Trophoblast cell (in vitro differentiated cells and primary cell): ENCODE measurements at regions not wholly inside any gene's neighbourhood (a gene's known extent, or its start where the extent isn't known, plus 50 kb on each side); places are given as distances from the start of the nearest gene placed in this dataset.

Source experiments
- DNase-seq, 2 donors: peaks; one replicate each; pipeline ENCODE4 v3.0.0-alpha.2; 2016
- H2AFZ ChIP-seq: 2 replicates; pipeline ENCODE4 v1.6.1; 2013; ENCODE audit warnings: low read length, moderate library complexity, mild to moderate bottlenecking; ENCODE audit not compliant: insufficient read depth, poor library complexity
- H2AK5ac ChIP-seq: 2 replicates; pipeline ENCODE4 v1.6.1; 2013; ENCODE audit warnings: mild to moderate bottlenecking, low read length
- H2BK120ac ChIP-seq: 2 replicates; pipeline ENCODE4 v1.6.1; 2013; ENCODE audit warnings: low read length, mild to moderate bottlenecking, moderate library complexity; ENCODE audit not compliant: insufficient read depth, poor library complexity
- H2BK12ac ChIP-seq: 2 replicates; pipeline ENCODE4 v1.6.1; 2013; ENCODE audit warnings: mild to moderate bottlenecking, low read length, moderate library complexity
- H2BK5ac ChIP-seq: 2 replicates; pipeline ENCODE4 v1.6.1; 2013; ENCODE audit warnings: low read length, low read depth, moderate library complexity, mild to moderate bottlenecking; ENCODE audit not compliant: poor library complexity
- H3K14ac ChIP-seq: 2 replicates; pipeline ENCODE4 v1.6.1; 2013; ENCODE audit warnings: mild to moderate bottlenecking, low read length
- H3K18ac ChIP-seq: 2 replicates; pipeline ENCODE4 v1.6.1; 2013; ENCODE audit warnings: mild to moderate bottlenecking, low read length
- H3K23ac ChIP-seq: 2 replicates; pipeline ENCODE4 v1.6.1; 2013; ENCODE audit warnings: low read length
- H3K27ac ChIP-seq: 2 replicates; pipeline ENCODE4 v1.5.1; 2013; ENCODE audit warnings: low read depth, mild to moderate bottlenecking, inconsistent platforms, low read length, moderate library complexity
- H3K27me3 ChIP-seq: 2 replicates; pipeline ENCODE4 v1.6.1; 2013; ENCODE audit warnings: inconsistent platforms, mild to moderate bottlenecking, low read length, moderate library complexity; ENCODE audit not compliant: insufficient read depth
- H3K36me3 ChIP-seq, 2 experiments: 1 replicate in 1 of 2; 2 replicates in 1 of 2; pipeline ENCODE4 v1.6.1; 2013; ENCODE audit warnings: low read length in 2 of 2, mild to moderate bottlenecking in 2 of 2, moderate library complexity in 1 of 2; ENCODE audit not compliant: insufficient read depth in 2 of 2, control insufficient read depth in 1 of 2
- H3K4ac ChIP-seq: 2 replicates; pipeline ENCODE4 v1.6.1; 2013; ENCODE audit warnings: low read depth, mild to moderate bottlenecking, low read length, moderate library complexity
- H3K4me1 ChIP-seq, 2 experiments: 1 replicate in 1 of 2; 2 replicates in 1 of 2; pipeline ENCODE4 v1.6.1; 2013; ENCODE audit warnings: low read length in 2 of 2, mild to moderate bottlenecking in 2 of 2, moderate library complexity in 1 of 2; ENCODE audit not compliant: insufficient read depth in 2 of 2, control insufficient read depth in 1 of 2
- H3K4me2 ChIP-seq: 2 replicates; pipeline ENCODE4 v1.6.1; 2013; ENCODE audit warnings: inconsistent platforms, mild to moderate bottlenecking, low read length, moderate library complexity
- H3K4me3 ChIP-seq: 2 replicates; pipeline ENCODE4 v1.5.1; 2013; ENCODE audit warnings: mild to moderate bottlenecking, low read depth, low read length, inconsistent platforms
- H3K79me1 ChIP-seq: one replicate; pipeline ENCODE4 v1.6.1; 2013; ENCODE audit warnings: low read length
- H3K79me2 ChIP-seq: 2 replicates; pipeline ENCODE4 v1.6.1; 2013; ENCODE audit warnings: low read length, mild to moderate bottlenecking; ENCODE audit not compliant: control insufficient read depth, insufficient read depth, poor library complexity
- H3K9ac ChIP-seq: 2 replicates; pipeline ENCODE4 v1.6.1; 2013; ENCODE audit warnings: mild to moderate bottlenecking, low read length
- H3K9me3 ChIP-seq: 2 replicates; pipeline ENCODE4 v1.6.1; 2013; ENCODE audit warnings: low read depth, mild to moderate bottlenecking, control low read depth, inconsistent platforms, low read length; ENCODE audit not compliant: insufficient read depth
- H4K12ac ChIP-seq: 2 replicates; pipeline ENCODE4 v1.6.1; 2013; ENCODE audit warnings: low read depth, mild to moderate bottlenecking, low read length, moderate library complexity
- H4K8ac ChIP-seq: 2 replicates; pipeline ENCODE4 v1.6.1; 2013; ENCODE audit warnings: low read depth, mild to moderate bottlenecking, low read length, moderate library complexity
- H4K91ac ChIP-seq: one replicate; pipeline ENCODE4 v1.6.1; 2013; ENCODE audit warnings: low read depth, mild to moderate bottlenecking, low read length, moderate library complexity
- WGBS: extraction: QIAGEN DNeasy Blood & Tissue Kit; methylation state at CpG from one replicate; pipeline ENCODE4 v1.1.7; 2013; ENCODE audit warnings: missing lambda C conversion rate; ENCODE audit not compliant: insufficient read length, insufficient coverage; ENCODE audit errors: extremely low coverage; 5-methylcytosine and 5-hydroxymethylcytosine counted together

GRCh38 chr7:121494516-121494915 lies 98.4 kb upstream of the FAM3C start:
- Histone ChIP-seq H4K91ac (no peak overlapping the region), H2BK12ac (no peak overlapping the region), H2AK5ac (no peak overlapping the region), H2AFZ (no peak overlapping the region), H3K4me2 (no peak overlapping the region), H2BK120ac (no peak overlapping the region), H3K79me1 (peaks cover 1% of the 10 kb centered on the region), H3K18ac (no peak overlapping the region), H4K12ac (no peak overlapping the region), H3K9me3 (no peaks in the 10 kb centered on the region), H2BK5ac (no peak overlapping the region), H4K8ac (no peak overlapping the region), H3K36me3 (no peaks in the 10 kb centered on the region), H3K4me3 (no peak overlapping the region), H3K4ac (no peak overlapping the region), H3K23ac (no peak overlapping the region), H3K27ac (no peak overlapping the region), H3K27me3 (no peaks in the 10 kb centered on the region), H3K79me2 (no peaks in the 10 kb centered on the region), H3K14ac (no peak overlapping the region), H3K9ac (no peak overlapping the region), H3K4me1 (no peaks in the 10 kb centered on the region)
- DNase-seq: peak in 1 of 2 donors; percentile 21

- no peak overlapping the region for H3K4ac ChIP-seq
- H3K4me2 ChIP-seq: no peak overlapping the region
- H3K79me1 ChIP-seq: peaks cover 1% of the 10 kb centered on the region
- no CpG with 5 or more reads among the region's 1 CpG for WGBS
- no peak overlapping the region for H3K23ac ChIP-seq
- no peak overlapping the region for H4K8ac ChIP-seq
- H2BK5ac ChIP-seq: no peak overlapping the region
- no peaks in the 10 kb centered on the region for H3K4me1 ChIP-seq
- no peak overlapping the region for H3K18ac ChIP-seq
- no peak overlapping the region for H4K91ac ChIP-seq
- H3K27me3 ChIP-seq: no peaks in the 10 kb centered on the region
- no peak overlapping the region for H3K14ac ChIP-seq
- no peak overlapping the region for H3K4me3 ChIP-seq
- no peaks in the 10 kb centered on the region for H3K9me3 ChIP-seq
- no peak for DNase-seq
- no peak overlapping the region for H2BK12ac ChIP-seq
- H2AFZ ChIP-seq: no peak overlapping the region
- H2AK5ac ChIP-seq: no peak overlapping the region
- H3K79me2 ChIP-seq: no peaks in the 10 kb centered on the region
- no peak overlapping the region for H3K27ac ChIP-seq
- no peak overlapping the region for H3K9ac ChIP-seq
- no peak overlapping the region for H2BK120ac ChIP-seq
- H4K12ac ChIP-seq: no peak overlapping the region
- H3K36me3 ChIP-seq: no peaks in the 10 kb centered on the region
Measured at GRCh38 chr7:121493553-121493952, 97.4 kb upstream of the FAM3C start.

- no peak overlapping the region for H4K8ac ChIP-seq
- H2AFZ ChIP-seq: no peak overlapping the region
- no peak overlapping the region for H3K4me2 ChIP-seq
- no peak overlapping the region for H3K23ac ChIP-seq
- no peak overlapping the region for H4K12ac ChIP-seq
- no peak overlapping the region for H3K4ac ChIP-seq
- no peak overlapping the region for H4K91ac ChIP-seq
- H3K18ac ChIP-seq: no peak overlapping the region
- no peak overlapping the region for H2BK12ac ChIP-seq
- no peak overlapping the region for H3K14ac ChIP-seq
- H3K36me3 ChIP-seq: no peaks in the 10 kb centered on the region
- no peak overlapping the region for H2AK5ac ChIP-seq
- no peaks in the 10 kb centered on the region for H3K9me3 ChIP-seq
- H2BK5ac ChIP-seq: no peak overlapping the region
- H3K27ac ChIP-seq: no peak overlapping the region
- no peak overlapping the region for H3K9ac ChIP-seq
- H3K79me1 ChIP-seq: no peaks in the 10 kb centered on the region
- H2BK120ac ChIP-seq: no peak overlapping the region
- 100% methylated on average over 1 of the region's 5 CpGs for WGBS
- H3K79me2 ChIP-seq: no peaks in the 10 kb centered on the region
- H3K4me1 ChIP-seq: peaks cover 0 to 3% of the 10 kb centered on the region in 2 experiments
- H3K27me3 ChIP-seq: no peaks in the 10 kb centered on the region
- DNase-seq: no peak
- H3K4me3 ChIP-seq: no peak overlapping the region
Measured at GRCh38 chr7:121490309-121490708, 94.2 kb upstream of the FAM3C start.

- H3K4me2 ChIP-seq: no peak overlapping the region
- H3K79me2 ChIP-seq: no peaks in the 10 kb centered on the region
- no peak overlapping the region for H3K27ac ChIP-seq
- H3K4me3 ChIP-seq: no peak overlapping the region
- H4K8ac ChIP-seq: no peak overlapping the region
- H3K9me3 ChIP-seq: no peaks in the 10 kb centered on the region
- DNase-seq: no peak
- no peak overlapping the region for H2AFZ ChIP-seq
- no peak overlapping the region for H3K23ac ChIP-seq
- H2BK5ac ChIP-seq: no peak overlapping the region
- H3K9ac ChIP-seq: no peak overlapping the region
- H3K79me1 ChIP-seq: no peaks in the 10 kb centered on the region
- H3K27me3 ChIP-seq: no peaks in the 10 kb centered on the region
- H3K4ac ChIP-seq: no peak overlapping the region
- no peaks in the 10 kb centered on the region for H3K36me3 ChIP-seq
- no peak overlapping the region for H3K18ac ChIP-seq
- no peak overlapping the region for H2BK12ac ChIP-seq
- no peak overlapping the region for H3K14ac ChIP-seq
- H2BK120ac ChIP-seq: no peak overlapping the region
- no peak overlapping the region for H4K91ac ChIP-seq
- peaks cover 0 to 3% of the 10 kb centered on the region in 2 experiments for H3K4me1 ChIP-seq
- WGBS: no CpG with 5 or more reads among the region's 2 CpGs
- no peak overlapping the region for H4K12ac ChIP-seq
- no peak overlapping the region for H2AK5ac ChIP-seq
Measured at GRCh38 chr7:121489440-121489839, 93.3 kb upstream of the FAM3C start.
